ENCODE measurements at regions not wholly inside any gene's neighbourhood (a gene's known extent, or its start where the extent isn't known, plus 50 kb on each side); places are given as distances from the start of the nearest gene placed in this dataset.

DNA sequence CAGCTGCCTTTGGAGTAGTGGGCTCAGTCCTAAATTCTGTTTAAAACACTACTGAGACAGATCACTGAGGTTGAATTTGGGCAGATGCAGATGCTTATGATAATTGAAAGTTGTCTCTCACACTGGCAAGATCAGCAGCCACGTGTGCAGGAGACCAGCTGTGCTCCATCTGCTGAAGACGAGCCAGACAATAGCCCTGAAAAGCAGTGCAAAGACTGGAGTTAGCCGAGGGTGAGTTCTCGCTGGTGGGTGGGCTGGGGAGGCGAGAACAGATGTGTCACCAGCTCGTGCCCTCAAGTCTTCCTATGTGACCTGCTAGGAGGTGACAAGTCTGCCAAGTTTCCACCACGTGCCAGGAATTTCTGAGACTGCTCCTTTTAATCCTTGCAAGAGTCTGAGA lies 661.3 kb upstream of the B3GAT1 start:
- Mint-ChIP-seq H3K27ac (ENCODE audit: unreplicated experiment) (no peak overlapping the region), H3K4me3 (ENCODE audit: unreplicated experiment) (no peak overlapping the region), H3K4me1 (ENCODE audit: low read depth, unreplicated experiment) (peaks cover 15% of the 10 kb centered on the region), H3K36me3 (ENCODE audit: low read depth, unreplicated experiment) (no peaks in the 10 kb centered on the region), H3K9me3 (ENCODE audit: unreplicated experiment) (no peaks in the 10 kb centered on the region), H3K27me3 (ENCODE audit: low read depth, unreplicated experiment) (no peaks in the 10 kb centered on the region)
- Histone ChIP-seq H3K9me3 (ENCODE audit: insufficient read depth, low read depth, low read length) (no peaks in the 10 kb centered on the region), H3K9ac (ENCODE audit: low read length) (no peak overlapping the region), H4K20me1 (ENCODE audit: insufficient read depth, low read length) (no peaks in the 10 kb centered on the region), H3K4me1 (ENCODE audit: insufficient read depth, low read length) (no peaks in the 10 kb centered on the region), H3K79me2 (ENCODE audit: insufficient read depth, low read length) (no peaks in the 10 kb centered on the region), H3K36me3 (ENCODE audit: insufficient read depth, low read length) (no peaks in the 10 kb centered on the region), H2AFZ (ENCODE audit: low read depth, low read length) (no peak overlapping the region), H3K27ac (ENCODE audit: low read depth, low read length) (no peak overlapping the region), H3K4me2 (ENCODE audit: low read length) (no peak overlapping the region), H3K27me3 (ENCODE audit: insufficient read depth, low read length) (no peaks in the 10 kb centered on the region), H3K4me3 (ENCODE audit: insufficient read depth, low read depth, low read length) (no peak overlapping the region)
- TF ChIP-seq, protein P1, sequence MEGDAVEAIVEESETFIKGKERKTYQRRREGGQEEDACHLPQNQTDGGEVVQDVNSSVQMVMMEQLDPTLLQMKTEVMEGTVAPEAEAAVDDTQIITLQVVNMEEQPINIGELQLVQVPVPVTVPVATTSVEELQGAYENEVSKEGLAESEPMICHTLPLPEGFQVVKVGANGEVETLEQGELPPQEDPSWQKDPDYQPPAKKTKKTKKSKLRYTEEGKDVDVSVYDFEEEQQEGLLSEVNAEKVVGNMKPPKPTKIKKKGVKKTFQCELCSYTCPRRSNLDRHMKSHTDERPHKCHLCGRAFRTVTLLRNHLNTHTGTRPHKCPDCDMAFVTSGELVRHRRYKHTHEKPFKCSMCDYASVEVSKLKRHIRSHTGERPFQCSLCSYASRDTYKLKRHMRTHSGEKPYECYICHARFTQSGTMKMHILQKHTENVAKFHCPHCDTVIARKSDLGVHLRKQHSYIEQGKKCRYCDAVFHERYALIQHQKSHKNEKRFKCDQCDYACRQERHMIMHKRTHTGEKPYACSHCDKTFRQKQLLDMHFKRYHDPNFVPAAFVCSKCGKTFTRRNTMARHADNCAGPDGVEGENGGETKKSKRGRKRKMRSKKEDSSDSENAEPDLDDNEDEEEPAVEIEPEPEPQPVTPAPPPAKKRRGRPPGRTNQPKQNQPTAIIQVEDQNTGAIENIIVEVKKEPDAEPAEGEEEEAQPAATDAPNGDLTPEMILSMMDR (IDR thresholded peaks at IDR 0.05; ENCODE audit: insufficient read depth, low read depth, low read length), result no peak
- TF ChIP-seq EZH2 (IDR thresholded peaks at IDR 0.05; ENCODE audit: insufficient read depth, low read length), result no peak
- FAIRE-seq (no peak), DNase-seq (ENCODE audit: low read depth) (no peak)

DNA sequence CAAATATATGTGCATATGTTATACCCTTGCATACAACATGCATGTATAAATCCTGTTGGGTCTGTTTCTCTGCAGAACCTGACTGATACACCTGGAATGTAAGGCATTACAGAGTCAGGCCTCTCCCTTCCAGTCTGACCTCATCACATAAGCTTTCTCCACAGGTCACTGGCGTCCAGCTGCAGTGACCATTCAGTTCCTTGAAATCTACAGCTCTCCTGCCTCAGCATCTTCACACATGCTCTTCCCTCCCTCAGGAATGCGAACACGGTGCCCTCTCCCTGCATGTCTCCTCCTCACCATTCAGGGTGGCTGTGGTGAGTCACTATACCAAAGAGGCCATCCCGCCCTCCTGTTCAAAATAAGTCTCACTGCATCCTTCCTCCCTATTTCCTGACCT lies 657.8 kb upstream of the B3GAT1 start:
- H3K4me3 ChIP-seq (ENCODE audit: insufficient read depth, low read depth, low read length), result no peak overlapping the region
- no peak overlapping the region for H3K9ac ChIP-seq (ENCODE audit: low read length)
- DNase-seq (ENCODE audit: low read depth), result no peak
- no peaks in the 10 kb centered on the region for H3K9me3 Mint-ChIP-seq (ENCODE audit: unreplicated experiment)
- TF ChIP-seq, protein P1 (IDR thresholded peaks at IDR 0.05; ENCODE audit: insufficient read depth, low read depth, low read length), result no peak
- TF ChIP-seq EZH2 (IDR thresholded peaks at IDR 0.05; ENCODE audit: insufficient read depth, low read length), result no peak
- no peak overlapping the region for H3K4me2 ChIP-seq (ENCODE audit: low read length)
- H4K20me1 ChIP-seq (ENCODE audit: insufficient read depth, low read length), result no peaks in the 10 kb centered on the region
- H3K4me1 ChIP-seq (ENCODE audit: insufficient read depth, low read length), result no peaks in the 10 kb centered on the region
- H3K27me3 Mint-ChIP-seq (ENCODE audit: low read depth, unreplicated experiment), result peaks cover 2% of the 10 kb centered on the region
- H2AFZ ChIP-seq (ENCODE audit: low read depth, low read length), result no peak overlapping the region
- no peak for FAIRE-seq
- peak overlapping the region; percentile 15 for H3K27ac Mint-ChIP-seq (ENCODE audit: unreplicated experiment)
- no peaks in the 10 kb centered on the region for H3K36me3 ChIP-seq (ENCODE audit: insufficient read depth, low read length)
- H3K9me3 ChIP-seq (ENCODE audit: insufficient read depth, low read depth, low read length), result no peaks in the 10 kb centered on the region
- H3K4me3 Mint-ChIP-seq (ENCODE audit: unreplicated experiment), result no peak overlapping the region
- H3K27ac ChIP-seq (ENCODE audit: low read depth, low read length), result no peak overlapping the region
- no peaks in the 10 kb centered on the region for H3K27me3 ChIP-seq (ENCODE audit: insufficient read depth, low read length)
- H3K79me2 ChIP-seq (ENCODE audit: insufficient read depth, low read length), result no peaks in the 10 kb centered on the region
- H3K36me3 Mint-ChIP-seq (ENCODE audit: low read depth, unreplicated experiment), result no peaks in the 10 kb centered on the region
- H3K4me1 Mint-ChIP-seq (ENCODE audit: low read depth, unreplicated experiment), result peaks cover 15% of the 10 kb centered on the region

DNA sequence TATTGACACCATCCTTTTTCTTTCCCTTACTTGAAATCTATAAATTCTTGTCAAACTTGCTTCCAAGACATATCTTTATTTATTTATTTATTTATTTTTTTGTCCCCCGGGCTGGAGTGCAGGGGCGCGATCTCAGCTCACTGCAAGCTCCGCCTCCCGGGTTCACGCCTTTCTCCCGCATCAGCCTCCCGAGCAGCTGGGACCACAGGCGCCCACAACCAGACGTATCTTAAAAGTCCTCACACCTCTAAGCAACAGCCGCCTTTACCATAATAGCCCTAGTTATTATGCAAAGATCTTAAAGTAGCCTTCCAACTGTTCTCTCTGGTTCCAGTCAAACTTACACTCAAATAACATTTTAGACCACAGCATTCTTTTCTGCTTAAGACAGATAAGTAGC lies 657.0 kb upstream of the B3GAT1 start:
- Histone ChIP-seq H4K20me1 (ENCODE audit: insufficient read depth, low read length) (no peaks in the 10 kb centered on the region), H3K9me3 (ENCODE audit: insufficient read depth, low read depth, low read length) (no peaks in the 10 kb centered on the region), H3K4me1 (ENCODE audit: insufficient read depth, low read length) (no peaks in the 10 kb centered on the region), H3K27ac (ENCODE audit: low read depth, low read length) (no peak overlapping the region), H3K4me2 (ENCODE audit: low read length) (no peak overlapping the region), H3K36me3 (ENCODE audit: insufficient read depth, low read length) (no peaks in the 10 kb centered on the region), H2AFZ (ENCODE audit: low read depth, low read length) (no peak overlapping the region), H3K27me3 (ENCODE audit: insufficient read depth, low read length) (no peaks in the 10 kb centered on the region), H3K9ac (ENCODE audit: low read length) (no peak overlapping the region), H3K79me2 (ENCODE audit: insufficient read depth, low read length) (no peaks in the 10 kb centered on the region), H3K4me3 (ENCODE audit: insufficient read depth, low read depth, low read length) (no peak overlapping the region)
- FAIRE-seq, result no peak
- Mint-ChIP-seq H3K4me3 (ENCODE audit: unreplicated experiment) (no peak overlapping the region), H3K36me3 (ENCODE audit: low read depth, unreplicated experiment) (no peaks in the 10 kb centered on the region), H3K4me1 (ENCODE audit: low read depth, unreplicated experiment) (peaks cover 15% of the 10 kb centered on the region), H3K9me3 (ENCODE audit: unreplicated experiment) (no peaks in the 10 kb centered on the region), H3K27ac (ENCODE audit: unreplicated experiment) (peak overlapping the region; percentile 71), H3K27me3 (ENCODE audit: low read depth, unreplicated experiment) (peaks cover 2% of the 10 kb centered on the region)
- no peak for DNase-seq (ENCODE audit: low read depth)
- TF ChIP-seq, protein P1 (IDR thresholded peaks at IDR 0.05; ENCODE audit: insufficient read depth, low read depth, low read length), result no peak
- TF ChIP-seq EZH2 (IDR thresholded peaks at IDR 0.05; ENCODE audit: insufficient read depth, low read length), result no peak

Data from astrocyte (in vitro differentiated cells and primary cell).